PC-9 (cell line): ENCODE measurements at regions not wholly inside any gene's neighbourhood (a gene's known extent, or its start where the extent isn't known, plus 50 kb on each side); places are given as distances from the start of the nearest gene placed in this dataset.

Experiments
- BruUV-seq: library from RNA; stranded (reverse); fragments of 400-500 nt; replicated peaks from 2 replicates; lab custom pipeline; 2021; lab: Mats Ljungman, UMichigan
- CTCF ChIA-PET: fragments of 300-600 bp; sonication (Branson Sonifier 250); formaldehyde crosslinking; loops from one replicate; lab custom pipeline; 2022; ENCODE audit warnings: antibody characterized with exemption; lab: Charles Lee
- POLR2A ChIA-PET: fragments of 300-600 bp; sonication (Branson Sonifier 250); formaldehyde crosslinking; loops from one replicate; lab custom pipeline; 2022; ENCODE audit warnings: antibody characterized with exemption; ENCODE audit not compliant: unreplicated experiment; lab: Charles Lee
- DNase-seq, 2 experiments: peaks; one replicate each; pipeline versions ENCODE4 v3.0.0 to v3.0.0-alpha.2; 2015 to 2022; ENCODE audit warnings: mixed read lengths in 1 of 2
- H2AFZ ChIP-seq: fragments of 200-600 bp; sonication (generic); 2 replicates; pipeline ENCODE4 v1.8.1; 2017; ENCODE audit warnings: antibody characterized with exemption
- H3F3A ChIP-seq: fragments of 200-600 bp; sonication (generic); 2 replicates; pipeline ENCODE4 v1.8.1; 2017; ENCODE audit warnings: antibody characterized with exemption, mild to moderate bottlenecking, low read depth; ENCODE audit not compliant: insufficient read depth
- H3K27ac ChIP-seq: fragments of 200-600 bp; sonication (generic); 2 replicates; pipeline ENCODE4 v1.6.1; 2016; ENCODE audit warnings: mixed run types
- H3K27me3 ChIP-seq: fragments of 200-600 bp; sonication (generic); 2 replicates; pipeline ENCODE4 v1.6.1; 2016; ENCODE audit warnings: low read depth, mixed run types; ENCODE audit not compliant: insufficient read depth
- H3K36me3 ChIP-seq: fragments of 200-600 bp; sonication (generic); 2 replicates; pipeline ENCODE4 v1.6.1; 2016; ENCODE audit warnings: low read depth, mixed run types
- H3K4me1 ChIP-seq: fragments of 200-600 bp; sonication (generic); replicated peaks from 2 replicates; pipeline ENCODE4 v1.6.1; 2016; ENCODE audit warnings: mixed run types; ENCODE audit not compliant: insufficient read depth
- H3K4me2 ChIP-seq: fragments of 200-600 bp; sonication (generic); 2 replicates; pipeline ENCODE4 v1.6.1; 2017; ENCODE audit warnings: mixed run types
- H3K4me3 ChIP-seq: fragments of 200-600 bp; sonication (generic); 2 replicates; pipeline ENCODE4 v1.6.1; 2016; ENCODE audit warnings: mixed run types
- H3K79me2 ChIP-seq: fragments of 200-600 bp; sonication (generic); 2 replicates; pipeline ENCODE4 v1.6.1; 2017; ENCODE audit warnings: low read depth, mixed run types
- H3K9me2 ChIP-seq: fragments of 200-600 bp; sonication (generic); 2 replicates; pipeline ENCODE4 v1.8.1; 2017; ENCODE audit warnings: mild to moderate bottlenecking; ENCODE audit not compliant: insufficient read depth
- H3K9me3 ChIP-seq: fragments of 200-600 bp; sonication (generic); 2 replicates; pipeline ENCODE4 v1.8.1; 2016; ENCODE audit warnings: low read depth; ENCODE audit not compliant: insufficient read depth
- H4K20me1 ChIP-seq: fragments of 200-600 bp; sonication (generic); 2 replicates; pipeline ENCODE4 v1.8.1; 2017; ENCODE audit not compliant: insufficient read depth
- CTCF ChIP-seq: fragments of 200-600 bp; sonication (generic); conservative IDR thresholded peaks from 2 replicates; pipeline ENCODE4 v1.6.1; 2017; ENCODE audit warnings: mixed run types, antibody characterized with exemption, mild to moderate bottlenecking, moderate library complexity
- EZH2 ChIP-seq: fragments of 200-600 bp; sonication (generic); IDR thresholded peaks from 2 replicates; pipeline ENCODE4 v1.8.0; 2017; ENCODE audit warnings: antibody characterized with exemption, low read depth
- intact Hi-C: fragments of 100-400 bp; cut with micrococcal nuclease; formaldehyde crosslinking; loops from one replicate; pipeline ENCODE4 v1.10.0; 2022; ENCODE audit not compliant: unreplicated experiment

GRCh38 chrX:151085207-151085606, 91.2 kb upstream of the GPR50 start:
- Histone ChIP-seq H3K79me2 (no peaks in the 10 kb centered on the region), H3K27ac (no peak overlapping the region), H3K4me3 (no peak overlapping the region), H4K20me1 (no peaks in the 10 kb centered on the region), H3K36me3 (no peaks in the 10 kb centered on the region), H3K4me1 (no peaks in the 10 kb centered on the region), H3K9me3 (no peaks in the 10 kb centered on the region), H3K4me2 (no peak overlapping the region), H3K9me2 (no peaks in the 10 kb centered on the region), H3F3A (no peaks in the 10 kb centered on the region), H2AFZ (no peak overlapping the region), H3K27me3 (peaks cover 93% of the 10 kb centered on the region)
- no peak for TF ChIP-seq EZH2
- no peak for TF ChIP-seq CTCF
- CTCF ChIA-PET: no interaction called here
- BruUV-seq: no TSS peak
- POLR2A ChIA-PET: no interaction called here
- intact Hi-C loops: no loop called here
- DNase-seq: no peak

GRCh38 chrX:151088221-151088620, 88.2 kb upstream of the GPR50 start:
- POLR2A ChIA-PET: no interaction called here
- no peak for DNase-seq
- CTCF ChIA-PET: no interaction called here

GRCh38 chrX:151099001-151099400, 77.4 kb upstream of the GPR50 start:
- H3K27ac ChIP-seq: no peak overlapping the region
- no TSS peak for BruUV-seq
- H3K36me3 ChIP-seq: no peaks in the 10 kb centered on the region
- H3K4me3 ChIP-seq: no peak overlapping the region
- intact Hi-C loops: no loop called here
- no peaks in the 10 kb centered on the region for H3F3A ChIP-seq
- no peaks in the 10 kb centered on the region for H4K20me1 ChIP-seq
- H3K27me3 ChIP-seq: peaks cover 24% of the 10 kb centered on the region
- H3K4me2 ChIP-seq: no peak overlapping the region
- no peaks in the 10 kb centered on the region for H3K4me1 ChIP-seq
- TF ChIP-seq EZH2: no peak
- no peak for TF ChIP-seq CTCF
- H3K9me3 ChIP-seq: no peaks in the 10 kb centered on the region
- no peak overlapping the region for H2AFZ ChIP-seq
- POLR2A ChIA-PET: no interaction called here
- CTCF ChIA-PET: no interaction called here
- no peaks in the 10 kb centered on the region for H3K9me2 ChIP-seq
- DNase-seq: no peak
- H3K79me2 ChIP-seq: no peaks in the 10 kb centered on the region

More at GRCh38 chrX:151088221-151088620, 88.2 kb upstream of the GPR50 start:
- no peaks in the 10 kb centered on the region for H3K79me2 ChIP-seq
- no peak overlapping the region for H3K4me3 ChIP-seq
- no peaks in the 10 kb centered on the region for H3K4me1 ChIP-seq
- H3K36me3 ChIP-seq: no peaks in the 10 kb centered on the region
- H3K4me2 ChIP-seq: no peak overlapping the region
- no peak overlapping the region for H2AFZ ChIP-seq
- BruUV-seq: no TSS peak
- no peaks in the 10 kb centered on the region for H3F3A ChIP-seq
- H3K9me2 ChIP-seq: no peaks in the 10 kb centered on the region
- TF ChIP-seq CTCF: no peak
- 0 out of 2 replicates have a peak, but pooled peaks have one; percentile 38 for TF ChIP-seq EZH2
- H4K20me1 ChIP-seq: no peaks in the 10 kb centered on the region
- intact Hi-C loops: no loop called here
- H3K27me3 ChIP-seq: peaks cover 78% of the 10 kb centered on the region
- H3K27ac ChIP-seq: no peak overlapping the region
- H3K9me3 ChIP-seq: no peaks in the 10 kb centered on the region
